ENCODE measurements at regions not wholly inside any gene's neighbourhood (a gene's known extent, or its start where the extent isn't known, plus 50 kb on each side); places are given as distances from the start of the nearest gene placed in this dataset.

GRCh38 chr6:104226790-104227446 is 632.8 kb downstream of the HACE1 start:
- TF ChIP-seq CTCF (IDR thresholded peaks at IDR 0.05) (no peak), POLR2AphosphoS5 (IDR thresholded peaks at IDR 0.05) (no peak)

Data from esophagus muscularis mucosa (tissue), 3 donors.